ENCODE measurements at regions not wholly inside any gene's neighbourhood (a gene's known extent, or its start where the extent isn't known, plus 50 kb on each side); places are given as distances from the start of the nearest gene placed in this dataset.

- Histone ChIP-seq H3K36me3 (ENCODE audit: insufficient read depth, low read length, poor library complexity, severe bottlenecking) (no peaks in the 10 kb centered on the region), H3K9me3 (ENCODE audit: low read depth, low read length, poor library complexity, severe bottlenecking) (no peaks in the 10 kb centered on the region), H3K27me3 (replicated peaks; ENCODE audit: insufficient read depth, low read depth, low read length, poor library complexity) (peaks cover 15% of the 10 kb centered on the region), H3K27ac (ENCODE audit: low read depth, low read length, poor library complexity, severe bottlenecking) (no peak overlapping the region), H3K4me1 (ENCODE audit: insufficient read depth, low read length, poor library complexity, severe bottlenecking) (no peaks in the 10 kb centered on the region), H3K4me3 (ENCODE audit: low read depth, low read length, poor library complexity, severe bottlenecking) (no peak overlapping the region)
- POLR2A ChIA-PET (ENCODE audit: low non-redundant PET): no interaction called here
- TF ChIP-seq CTCF (conservative IDR thresholded peaks at IDR 0.05; ENCODE audit: low read depth, low read length) (no peak), EZH2 (IDR thresholded peaks at IDR 0.05; ENCODE audit: borderline replicate concordance, low read depth, low read length, poor library complexity, severe bottlenecking) (no peak)
- intact Hi-C loops (cut with micrococcal nuclease; ENCODE audit: unreplicated experiment): no loop called here
- no peak for DNase-seq (ENCODE audit: low spot score)
- CTCF ChIA-PET: no interaction called here
- BruUV-seq (replicated peaks): no TSS peak
Observed at GRCh38 chr9:109558718-109559151, 60.6 kb upstream of the PTPN3 start.

- H3K9me3 ChIP-seq (ENCODE audit: low read depth, low read length, poor library complexity, severe bottlenecking): no peaks in the 10 kb centered on the region
- CTCF ChIA-PET: no interaction called here
- intact Hi-C loops (cut with micrococcal nuclease; ENCODE audit: unreplicated experiment): no loop called here
- H3K4me3 ChIP-seq (ENCODE audit: low read depth, low read length, poor library complexity, severe bottlenecking): no peak overlapping the region
- BruUV-seq (replicated peaks): no TSS peak
- H3K27ac ChIP-seq (ENCODE audit: low read depth, low read length, poor library complexity, severe bottlenecking): no peak overlapping the region
- no peaks in the 10 kb centered on the region for H3K4me1 ChIP-seq (ENCODE audit: insufficient read depth, low read length, poor library complexity, severe bottlenecking)
- H3K27me3 ChIP-seq (replicated peaks; ENCODE audit: insufficient read depth, low read depth, low read length, poor library complexity): peaks cover 15% of the 10 kb centered on the region
- no peak for DNase-seq (ENCODE audit: low spot score)
- H3K36me3 ChIP-seq (ENCODE audit: insufficient read depth, low read length, poor library complexity, severe bottlenecking): no peaks in the 10 kb centered on the region
- no peak for TF ChIP-seq EZH2 (IDR thresholded peaks at IDR 0.05; ENCODE audit: borderline replicate concordance, low read depth, low read length, poor library complexity, severe bottlenecking)
- TF ChIP-seq CTCF (conservative IDR thresholded peaks at IDR 0.05; ENCODE audit: low read depth, low read length): no peak
- POLR2A ChIA-PET (ENCODE audit: low non-redundant PET): no interaction called here
Observed at GRCh38 chr9:109560470-109561132, 62.5 kb upstream of the PTPN3 start.

- Histone ChIP-seq H3K4me3 (ENCODE audit: low read depth, low read length, poor library complexity, severe bottlenecking) (no peak overlapping the region), H3K27me3 (replicated peaks; ENCODE audit: insufficient read depth, low read depth, low read length, poor library complexity) (peaks cover 13% of the 10 kb centered on the region), H3K4me1 (ENCODE audit: insufficient read depth, low read length, poor library complexity, severe bottlenecking) (no peaks in the 10 kb centered on the region), H3K9me3 (ENCODE audit: low read depth, low read length, poor library complexity, severe bottlenecking) (no peaks in the 10 kb centered on the region), H3K36me3 (ENCODE audit: insufficient read depth, low read length, poor library complexity, severe bottlenecking) (no peaks in the 10 kb centered on the region), H3K27ac (ENCODE audit: low read depth, low read length, poor library complexity, severe bottlenecking) (no peak overlapping the region)
- ChIA-PET CTCF (no interaction called here), POLR2A (ENCODE audit: low non-redundant PET) (no interaction called here)
- TF ChIP-seq CTCF (conservative IDR thresholded peaks at IDR 0.05; ENCODE audit: low read depth, low read length) (no peak), EZH2 (IDR thresholded peaks at IDR 0.05; ENCODE audit: borderline replicate concordance, low read depth, low read length, poor library complexity, severe bottlenecking) (no peak)
- no TSS peak for BruUV-seq (replicated peaks)
- DNase-seq (ENCODE audit: low spot score): no peak
- intact Hi-C loops (cut with micrococcal nuclease; ENCODE audit: unreplicated experiment): no loop called here
Observed at GRCh38 chr9:109561137-109561536, 63.0 kb upstream of the PTPN3 start.
